WTC11 (cell line): ENCODE measurements at regions not wholly inside any gene's neighbourhood (a gene's known extent, or its start where the extent isn't known, plus 50 kb on each side); places are given as distances from the start of the nearest gene placed in this dataset.

Experiments
- ATAC-seq: fragments of 200-7000 bp; cut with Tn5 transposase; 2 replicates; pipeline ENCODE4 v1.10.0; 2021; ENCODE audit warnings: mild to moderate bottlenecking, moderate library complexity
- CTCF ChIA-PET: fragments of 300-600 bp; sonication (Branson Sonifier 250); formaldehyde crosslinking; loops from one replicate; lab custom pipeline; 2021; ENCODE audit warnings: antibody characterized with exemption; lab: Charles Lee
- POLR2A ChIA-PET: fragments of 350-600 bp; sonication (Branson Sonifier 250); formaldehyde crosslinking; loops from one replicate; lab custom pipeline; 2021; ENCODE audit warnings: antibody characterized with exemption; lab: Charles Lee
- DNase-seq: peaks from one replicate; pipeline ENCODE4 v3.0.0; 2021; ENCODE audit warnings: low spot score
- H3K27ac Mint-ChIP-seq: 2 replicates; pipeline ENCODE4 v1.8.0; 2021; ENCODE audit warnings: mixed read lengths
- H3K27me3 Mint-ChIP-seq: 2 replicates; pipeline ENCODE4 v1.8.0; 2021; ENCODE audit warnings: low read depth, mild to moderate bottlenecking, moderate library complexity, mixed read lengths
- H3K36me3 Mint-ChIP-seq: 2 replicates; pipeline ENCODE4 v1.8.0; 2021; ENCODE audit warnings: mixed read lengths
- H3K4me1 Mint-ChIP-seq: 2 replicates; pipeline ENCODE4 v1.8.0; 2022; ENCODE audit warnings: mixed read lengths
- H3K4me3 Mint-ChIP-seq: 2 replicates; pipeline ENCODE4 v1.8.0; 2021; ENCODE audit warnings: mild to moderate bottlenecking, moderate library complexity, mixed read lengths
- H3K9me3 Mint-ChIP-seq: 2 replicates; pipeline ENCODE4 v1.8.0; 2021; ENCODE audit warnings: mixed read lengths
- ARID4B ChIP-seq: sonication (generic); formaldehyde crosslinking; IDR thresholded peaks from 2 replicates; pipeline ENCODE4 v1.8.0; 2023; ENCODE audit warnings: missing genetic modification reagents, mild to moderate bottlenecking, borderline replicate concordance
- CREB1 ChIP-seq: sonication (generic); formaldehyde crosslinking; IDR thresholded peaks from 2 replicates; pipeline ENCODE4 v1.8.0; 2023; ENCODE audit warnings: mild to moderate bottlenecking, missing genetic modification reagents
- CTCF ChIP-seq: fragments of 200-600 bp; IDR thresholded peaks from 2 replicates; pipeline ENCODE4 v1.8.0; 2022; ENCODE audit warnings: antibody characterized with exemption
- EMX1 ChIP-seq: fragments of 250-450 bp; sonication (Bioruptor Pico); IDR thresholded peaks from 2 replicates; pipeline ENCODE4 v1.8.0; 2021; ENCODE audit warnings: mild to moderate bottlenecking
- ESRRA ChIP-seq: sonication (generic); formaldehyde crosslinking; IDR thresholded peaks from 2 replicates; pipeline ENCODE4 v1.8.1; 2022; ENCODE audit warnings: mild to moderate bottlenecking, missing genetic modification reagents, borderline replicate concordance
- FOXK1 ChIP-seq: sonication (generic); formaldehyde crosslinking; IDR thresholded peaks from 2 replicates; pipeline ENCODE4 v1.8.0; 2022; ENCODE audit warnings: mild to moderate bottlenecking, moderate library complexity, missing genetic modification reagents
- KAT7 ChIP-seq: sonication (generic); formaldehyde crosslinking; IDR thresholded peaks from 2 replicates; pipeline ENCODE4 v1.8.1; 2023; ENCODE audit warnings: missing genetic modification reagents, mild to moderate bottlenecking, borderline replicate concordance
- NFATC4 ChIP-seq: fragments of 250-450 bp; sonication (Bioruptor Pico); IDR thresholded peaks from 2 replicates; pipeline ENCODE4 v1.9.0; 2021; ENCODE audit warnings: mild to moderate bottlenecking
- NR3C1 ChIP-seq: sonication (generic); formaldehyde crosslinking; conservative IDR thresholded peaks from 2 replicates; pipeline ENCODE4 v1.8.1; 2023; ENCODE audit warnings: low read depth, mild to moderate bottlenecking, missing genetic modification reagents
- PRRX2 ChIP-seq: fragments of 250-450 bp; sonication (Bioruptor Pico); IDR thresholded peaks from 2 replicates; pipeline ENCODE4 v1.8.0; 2021; ENCODE audit warnings: mild to moderate bottlenecking
- RORB ChIP-seq: fragments of 250-450 bp; sonication (Bioruptor Pico); IDR thresholded peaks from 2 replicates; pipeline ENCODE4 v1.9.0; 2021; ENCODE audit warnings: mild to moderate bottlenecking
- SOX15 ChIP-seq: fragments of 250-450 bp; sonication (Bioruptor Pico); IDR thresholded peaks from 2 replicates; pipeline ENCODE4 v1.9.0; 2021; ENCODE audit warnings: mild to moderate bottlenecking
- TCF7 ChIP-seq: sonication (generic); formaldehyde crosslinking; IDR thresholded peaks from 2 replicates; pipeline ENCODE4 v1.8.0; 2022; ENCODE audit warnings: mild to moderate bottlenecking, low read depth, missing genetic modification reagents, moderate library complexity
- TEAD4 ChIP-seq: sonication (generic); formaldehyde crosslinking; IDR thresholded peaks from 2 replicates; pipeline ENCODE4 v1.8.0; 2022; ENCODE audit warnings: mild to moderate bottlenecking, missing genetic modification reagents
- ZBTB43 ChIP-seq: sonication (generic); formaldehyde crosslinking; IDR thresholded peaks from 2 replicates; pipeline ENCODE4 v1.8.1; 2023; ENCODE audit warnings: mild to moderate bottlenecking, missing genetic modification reagents
- ZNF138 ChIP-seq: sonication (generic); formaldehyde crosslinking; conservative IDR thresholded peaks from 2 replicates; pipeline ENCODE4 v1.8.1; 2022; ENCODE audit warnings: mild to moderate bottlenecking, moderate library complexity, missing genetic modification reagents
- ZNF416 ChIP-seq: fragments of 250-450 bp; sonication (Bioruptor Pico); IDR thresholded peaks from 2 replicates; pipeline ENCODE4 v1.9.0; 2021; ENCODE audit warnings: mild to moderate bottlenecking, inconsistent platforms
- ZNF512 ChIP-seq: sonication (generic); formaldehyde crosslinking; IDR thresholded peaks from 2 replicates; pipeline ENCODE4 v1.8.1; 2022; ENCODE audit warnings: missing genetic modification reagents, borderline replicate concordance
- ZNF671 ChIP-seq: fragments of 250-450 bp; sonication (Bioruptor Pico); IDR thresholded peaks from 2 replicates; pipeline ENCODE4 v1.8.0; 2021; ENCODE audit warnings: mild to moderate bottlenecking
- TF ChIP-seq, protein P1 (sequence below): sonication (generic); formaldehyde crosslinking; IDR thresholded peaks from 2 replicates; pipeline ENCODE4 v1.8.1; 2022; ENCODE audit warnings: mild to moderate bottlenecking, moderate library complexity, missing genetic modification reagents
- TF ChIP-seq, protein P2 (sequence below): sonication (generic); formaldehyde crosslinking; IDR thresholded peaks from 2 replicates; pipeline ENCODE4 v1.8.1; 2023; ENCODE audit warnings: mild to moderate bottlenecking, missing genetic modification reagents, moderate library complexity
- TF ChIP-seq, protein P3 (sequence below): sonication (generic); formaldehyde crosslinking; IDR thresholded peaks from 2 replicates; pipeline ENCODE4 v1.8.1; 2023; ENCODE audit warnings: mild to moderate bottlenecking, moderate library complexity, missing genetic modification reagents

GRCh38 chr2:240252872-240253511, 112.5 kb upstream of the OTOS start:
- H3K4me3 Mint-ChIP-seq, result no peak overlapping the region
- no peak for ATAC-seq
- ChIA-PET CTCF (interaction anchor here (1.2 kb wide), 1 partner anchor 20 kb away, joined by 5 read pairs; no protein-coding TSS in a partner anchor), POLR2A (no interaction called here)
- no peak overlapping the region for H3K27ac Mint-ChIP-seq
- no peaks in the 10 kb centered on the region for H3K27me3 Mint-ChIP-seq
- peaks cover 13% of the 10 kb centered on the region for H3K4me1 Mint-ChIP-seq
- peaks cover 5% of the 10 kb centered on the region; the same call in 1 of the 2 replicates for H3K36me3 Mint-ChIP-seq
- no peak for TF ChIP-seq NR3C1 (CRISPR knock-in tag)
- no peak for TF ChIP-seq PRRX2 (CRISPR knock-in tag)
- no peak for TF ChIP-seq EMX1 (CRISPR knock-in tag)
- no peak for TF ChIP-seq TCF7 (CRISPR knock-in tag)
- TF ChIP-seq, protein P1, sequence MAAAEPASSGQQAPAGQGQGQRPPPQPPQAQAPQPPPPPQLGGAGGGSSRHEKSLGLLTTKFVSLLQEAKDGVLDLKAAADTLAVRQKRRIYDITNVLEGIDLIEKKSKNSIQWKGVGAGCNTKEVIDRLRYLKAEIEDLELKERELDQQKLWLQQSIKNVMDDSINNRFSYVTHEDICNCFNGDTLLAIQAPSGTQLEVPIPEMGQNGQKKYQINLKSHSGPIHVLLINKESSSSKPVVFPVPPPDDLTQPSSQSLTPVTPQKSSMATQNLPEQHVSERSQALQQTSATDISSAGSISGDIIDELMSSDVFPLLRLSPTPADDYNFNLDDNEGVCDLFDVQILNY, result no peak
- TF ChIP-seq TEAD4 (CRISPR knock-in tag), result no peak
- no peak for TF ChIP-seq CTCF
- TF ChIP-seq SOX15 (CRISPR knock-in tag), result no peak
- TF ChIP-seq ARID4B, result no peak
- no peak for TF ChIP-seq ZNF512 (CRISPR knock-in tag)
- TF ChIP-seq ESRRA, result no peak
- TF ChIP-seq ZNF416, result no peak
- TF ChIP-seq KAT7 (CRISPR knock-in tag), result no peak
- TF ChIP-seq, all 79 proteins: peak for 0
- no peak for DNase-seq
- H3K9me3 Mint-ChIP-seq, result peaks cover 6% of the 10 kb centered on the region

DNA sequence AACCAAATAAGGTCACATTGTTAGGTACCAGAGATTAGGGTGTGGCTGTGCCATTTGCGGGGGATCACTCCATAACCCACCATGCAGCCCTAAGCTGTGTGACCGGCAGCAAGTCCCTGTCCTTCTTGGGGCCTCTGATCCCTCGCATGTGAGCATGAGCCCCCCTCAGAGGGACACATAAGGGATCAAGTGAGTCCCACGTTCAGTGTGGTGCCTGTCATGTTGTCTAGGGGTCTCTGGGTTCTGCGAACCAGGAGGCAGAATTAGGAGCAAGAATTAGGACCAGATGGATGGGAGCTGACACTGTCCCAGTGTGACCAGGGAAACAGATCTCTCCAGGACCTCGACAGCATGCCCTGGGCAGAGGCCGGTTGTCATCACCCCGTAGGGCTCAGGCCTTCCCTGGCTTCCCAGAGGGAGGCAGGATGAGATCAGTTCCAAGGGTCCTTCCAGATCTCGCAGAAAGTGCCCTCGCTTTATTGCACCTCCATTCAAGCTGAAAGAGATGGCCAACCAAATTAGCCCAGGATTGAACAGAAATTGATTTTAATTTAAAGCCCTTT, 113.2 kb upstream of the OTOS start:
- DNase-seq, result no peak
- peaks cover 13% of the 10 kb centered on the region for H3K4me1 Mint-ChIP-seq
- no peak overlapping the region for H3K27ac Mint-ChIP-seq
- ATAC-seq, result no peak
- no peaks in the 10 kb centered on the region for H3K27me3 Mint-ChIP-seq
- H3K36me3 Mint-ChIP-seq, result peaks cover 5% of the 10 kb centered on the region; the same call in 1 of the 2 replicates
- ChIA-PET CTCF (interaction anchor here (1.4 kb wide), 1 partner anchor 21 kb away, joined by 4 read pairs; no protein-coding TSS in a partner anchor), POLR2A (no interaction called here)
- H3K4me3 Mint-ChIP-seq, result no peak overlapping the region
- H3K9me3 Mint-ChIP-seq, result peaks cover 6% of the 10 kb centered on the region
- no peak for TF ChIP-seq ZNF671
- TF ChIP-seq CREB1, result no peak
- TF ChIP-seq RORB (CRISPR knock-in tag), result no peak
- TF ChIP-seq ZNF138, result no peak
- no peak for TF ChIP-seq NFATC4 (CRISPR knock-in tag)
- TF ChIP-seq FOXK1 (CRISPR knock-in tag), result no peak
- TF ChIP-seq ZBTB43 (CRISPR knock-in tag), result no peak
- TF ChIP-seq, protein P2, sequence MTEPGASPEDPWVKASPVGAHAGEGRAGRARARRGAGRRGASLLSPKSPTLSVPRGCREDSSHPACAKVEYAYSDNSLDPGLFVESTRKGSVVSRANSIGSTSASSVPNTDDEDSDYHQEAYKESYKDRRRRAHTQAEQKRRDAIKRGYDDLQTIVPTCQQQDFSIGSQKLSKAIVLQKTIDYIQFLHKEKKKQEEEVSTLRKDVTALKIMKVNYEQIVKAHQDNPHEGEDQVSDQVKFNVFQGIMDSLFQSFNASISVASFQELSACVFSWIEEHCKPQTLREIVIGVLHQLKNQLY (CRISPR knock-in tag), result no peak
- TF ChIP-seq, protein P3, sequence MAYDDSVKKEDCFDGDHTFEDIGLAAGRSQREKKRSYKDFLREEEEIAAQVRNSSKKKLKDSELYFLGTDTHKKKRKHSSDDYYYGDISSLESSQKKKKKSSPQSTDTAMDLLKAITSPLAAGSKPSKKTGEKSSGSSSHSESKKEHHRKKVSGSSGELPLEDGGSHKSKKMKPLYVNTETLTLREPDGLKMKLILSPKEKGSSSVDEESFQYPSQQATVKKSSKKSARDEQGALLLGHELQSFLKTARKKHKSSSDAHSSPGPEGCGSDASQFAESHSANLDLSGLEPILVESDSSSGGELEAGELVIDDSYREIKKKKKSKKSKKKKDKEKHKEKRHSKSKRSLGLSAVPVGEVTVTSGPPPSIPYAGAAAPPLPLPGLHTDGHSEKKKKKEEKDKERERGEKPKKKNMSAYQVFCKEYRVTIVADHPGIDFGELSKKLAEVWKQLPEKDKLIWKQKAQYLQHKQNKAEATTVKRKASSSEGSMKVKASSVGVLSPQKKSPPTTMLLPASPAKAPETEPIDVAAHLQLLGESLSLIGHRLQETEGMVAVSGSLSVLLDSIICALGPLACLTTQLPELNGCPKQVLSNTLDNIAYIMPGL (CRISPR knock-in tag), result no peak
- no peak for TF ChIP-seq KAT7 (CRISPR knock-in tag)
